ENCODE measurements at regions not wholly inside any gene's neighbourhood (a gene's known extent, or its start where the extent isn't known, plus 50 kb on each side); places are given as distances from the start of the nearest gene placed in this dataset.

GRCh38 chr6:147029923-147030322, 174.3 kb upstream of the STXBP5 start:
- Histone ChIP-seq H3K36me3 (ENCODE audit: control insufficient read depth, low read depth, low read length) (no peaks in the 10 kb centered on the region), H3K27ac (ENCODE audit: low read length) (no peak overlapping the region), H3K4me1 (ENCODE audit: control insufficient read depth, low read depth, low read length) (peaks cover 9% of the 10 kb centered on the region), H3K9me3 (ENCODE audit: control insufficient read depth, low read depth, low read length) (no peaks in the 10 kb centered on the region), H3K9ac (ENCODE audit: low read length) (no peak overlapping the region), H3K4me3 (ENCODE audit: low read length) (no peak overlapping the region), H3K27me3 (ENCODE audit: control insufficient read depth, insufficient read depth, low read length) (no peaks in the 10 kb centered on the region)

DNA sequence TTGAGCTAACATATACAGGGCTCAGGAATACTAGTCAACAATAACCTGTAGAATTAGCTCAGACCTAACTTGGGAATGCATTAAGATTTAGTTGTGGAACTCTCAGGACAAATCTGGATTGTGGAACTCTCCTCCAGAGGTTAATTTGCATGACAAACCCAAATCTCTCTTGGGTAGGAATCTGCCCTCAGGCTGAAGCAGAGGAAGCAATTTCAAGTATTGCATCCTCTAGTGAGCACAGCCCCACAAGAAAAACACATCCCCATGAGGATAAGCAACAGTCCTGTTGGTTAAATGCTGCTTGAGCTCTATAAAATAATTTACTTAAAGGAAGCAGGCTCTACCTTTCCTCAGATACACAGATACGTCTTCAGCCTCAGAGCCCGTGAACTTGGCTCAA, 170.9 kb upstream of the STXBP5 start:
- Histone ChIP-seq H3K9me3 (ENCODE audit: control insufficient read depth, low read depth, low read length) (no peaks in the 10 kb centered on the region), H3K9ac (ENCODE audit: low read length) (no peak overlapping the region), H3K4me3 (ENCODE audit: low read length) (no peak overlapping the region), H3K27ac (ENCODE audit: low read length) (no peak overlapping the region), H3K36me3 (ENCODE audit: control insufficient read depth, low read depth, low read length) (no peaks in the 10 kb centered on the region), H3K4me1 (ENCODE audit: control insufficient read depth, low read depth, low read length) (peaks cover 12% of the 10 kb centered on the region), H3K27me3 (ENCODE audit: control insufficient read depth, insufficient read depth, low read length) (no peaks in the 10 kb centered on the region)

GRCh38 chr6:147035886-147036285, 168.3 kb upstream of the STXBP5 start:
- H3K27me3 ChIP-seq (ENCODE audit: control insufficient read depth, insufficient read depth, low read length) = no peaks in the 10 kb centered on the region
- H3K9me3 ChIP-seq (ENCODE audit: control insufficient read depth, low read depth, low read length) = no peaks in the 10 kb centered on the region
- no peaks in the 10 kb centered on the region for H3K36me3 ChIP-seq (ENCODE audit: control insufficient read depth, low read depth, low read length)
- H3K4me3 ChIP-seq (ENCODE audit: low read length) = no peak overlapping the region
- peaks cover 12% of the 10 kb centered on the region for H3K4me1 ChIP-seq (ENCODE audit: control insufficient read depth, low read depth, low read length)
- no peak overlapping the region for H3K27ac ChIP-seq (ENCODE audit: low read length)
- no peak overlapping the region for H3K9ac ChIP-seq (ENCODE audit: low read length)

DNA sequence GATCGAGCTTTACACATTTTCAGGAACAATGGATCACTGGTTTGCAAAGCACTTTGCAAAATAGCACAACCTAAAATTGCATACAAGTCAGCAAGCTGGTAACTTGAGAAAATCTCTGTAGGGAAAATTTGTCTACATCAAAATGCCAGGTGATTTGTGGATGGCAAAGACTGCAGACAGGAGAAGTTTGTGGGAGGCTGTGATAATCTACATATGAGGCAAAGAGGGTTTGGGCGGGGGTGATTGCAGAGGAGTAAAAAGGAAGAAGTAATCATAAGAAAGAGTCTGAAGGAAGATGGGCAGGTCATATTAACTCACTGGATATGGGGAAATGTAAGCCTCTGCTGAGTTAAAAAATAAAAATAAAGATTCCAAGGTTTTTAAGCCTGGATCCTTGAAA, 166.3 kb upstream of the STXBP5 start:
- H3K27me3 ChIP-seq (ENCODE audit: control insufficient read depth, insufficient read depth, low read length) = no peaks in the 10 kb centered on the region
- no peak overlapping the region for H3K9ac ChIP-seq (ENCODE audit: low read length)
- peaks cover 9% of the 10 kb centered on the region for H3K4me1 ChIP-seq (ENCODE audit: control insufficient read depth, low read depth, low read length)
- H3K27ac ChIP-seq (ENCODE audit: low read length) = no peak overlapping the region
- H3K4me3 ChIP-seq (ENCODE audit: low read length) = no peak overlapping the region
- no peaks in the 10 kb centered on the region for H3K36me3 ChIP-seq (ENCODE audit: control insufficient read depth, low read depth, low read length)
- H3K9me3 ChIP-seq (ENCODE audit: control insufficient read depth, low read depth, low read length) = no peaks in the 10 kb centered on the region

GRCh38 chr6:147040121-147040910, 163.9 kb upstream of the STXBP5 start:
- Histone ChIP-seq H3K9me3 (ENCODE audit: control insufficient read depth, low read depth, low read length) (peaks cover 10% of the 10 kb centered on the region), H3K27ac (ENCODE audit: low read length) (no peak overlapping the region), H3K27me3 (ENCODE audit: control insufficient read depth, insufficient read depth, low read length) (no peaks in the 10 kb centered on the region), H3K4me1 (ENCODE audit: control insufficient read depth, low read depth, low read length) (peaks cover 3% of the 10 kb centered on the region), H3K4me3 (ENCODE audit: low read length) (no peak overlapping the region), H3K36me3 (ENCODE audit: control insufficient read depth, low read depth, low read length) (no peaks in the 10 kb centered on the region), H3K9ac (ENCODE audit: low read length) (no peak overlapping the region)

DNA sequence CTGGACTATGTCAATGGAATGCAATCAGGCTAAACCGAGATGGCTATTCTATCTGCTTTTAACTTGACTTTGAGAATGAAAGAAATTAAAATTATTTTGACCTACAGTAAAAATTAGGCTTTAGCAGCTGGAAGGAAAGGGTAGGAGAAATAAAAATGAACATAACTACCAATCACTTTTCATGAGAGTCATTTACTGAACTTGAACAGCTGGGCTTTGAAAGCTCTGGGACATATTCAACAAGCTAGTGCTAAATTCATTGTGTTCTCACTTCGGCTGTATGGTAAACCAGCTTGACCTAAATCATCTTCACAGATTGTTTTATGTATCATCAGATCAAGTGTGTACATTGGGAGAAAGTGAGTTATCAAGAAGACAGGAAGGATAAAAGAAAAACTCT, 161.5 kb upstream of the STXBP5 start:
- Histone ChIP-seq H3K9ac (ENCODE audit: low read length) (no peak overlapping the region), H3K27ac (ENCODE audit: low read length) (no peak overlapping the region), H3K36me3 (ENCODE audit: control insufficient read depth, low read depth, low read length) (no peaks in the 10 kb centered on the region), H3K9me3 (ENCODE audit: control insufficient read depth, low read depth, low read length) (peaks cover 10% of the 10 kb centered on the region), H3K4me3 (ENCODE audit: low read length) (no peak overlapping the region), H3K4me1 (ENCODE audit: control insufficient read depth, low read depth, low read length) (peaks cover 3% of the 10 kb centered on the region), H3K27me3 (ENCODE audit: control insufficient read depth, insufficient read depth, low read length) (no peaks in the 10 kb centered on the region)

DNA sequence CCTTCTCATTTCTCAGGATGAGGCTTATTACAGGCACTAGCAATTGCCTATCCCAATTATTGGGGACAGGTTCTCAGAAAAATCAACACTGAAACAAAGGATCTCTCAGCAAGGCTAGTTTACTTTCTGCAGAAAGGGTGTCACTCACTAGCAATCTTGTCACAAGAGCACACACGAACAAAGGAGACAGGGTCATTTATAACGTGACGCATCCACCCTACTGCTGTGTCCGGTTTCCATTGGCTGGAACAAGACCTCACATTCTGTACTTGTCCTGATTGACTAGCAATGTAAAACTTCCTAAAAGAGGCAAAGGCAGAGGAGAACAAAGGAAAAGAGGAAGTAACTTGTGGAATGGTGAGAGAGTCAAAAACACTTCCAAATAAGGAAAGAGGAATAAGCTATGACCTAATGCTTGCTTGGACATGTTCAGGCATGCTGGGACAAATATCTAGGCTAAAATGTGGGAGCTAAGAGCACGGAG, 160.2 kb upstream of the STXBP5 start:
- H3K4me1 ChIP-seq (ENCODE audit: control insufficient read depth, low read depth, low read length) = no peaks in the 10 kb centered on the region
- H3K9me3 ChIP-seq (ENCODE audit: control insufficient read depth, low read depth, low read length) = peaks cover 10% of the 10 kb centered on the region
- no peak overlapping the region for H3K9ac ChIP-seq (ENCODE audit: low read length)
- H3K36me3 ChIP-seq (ENCODE audit: control insufficient read depth, low read depth, low read length) = no peaks in the 10 kb centered on the region
- H3K4me3 ChIP-seq (ENCODE audit: low read length) = no peak overlapping the region
- H3K27me3 ChIP-seq (ENCODE audit: control insufficient read depth, insufficient read depth, low read length) = no peaks in the 10 kb centered on the region
- no peak overlapping the region for H3K27ac ChIP-seq (ENCODE audit: low read length)

- no peaks in the 10 kb centered on the region for H3K27me3 ChIP-seq (ENCODE audit: control insufficient read depth, insufficient read depth, low read length)
- peaks cover 10% of the 10 kb centered on the region for H3K9me3 ChIP-seq (ENCODE audit: control insufficient read depth, low read depth, low read length)
- H3K36me3 ChIP-seq (ENCODE audit: control insufficient read depth, low read depth, low read length) = no peaks in the 10 kb centered on the region
- no peaks in the 10 kb centered on the region for H3K4me1 ChIP-seq (ENCODE audit: control insufficient read depth, low read depth, low read length)
- no peak overlapping the region for H3K4me3 ChIP-seq (ENCODE audit: low read length)
- no peak overlapping the region for H3K27ac ChIP-seq (ENCODE audit: low read length)
- no peak overlapping the region for H3K9ac ChIP-seq (ENCODE audit: low read length)
Measured at GRCh38 chr6:147046141-147046877, 157.9 kb upstream of the STXBP5 start.

DNA sequence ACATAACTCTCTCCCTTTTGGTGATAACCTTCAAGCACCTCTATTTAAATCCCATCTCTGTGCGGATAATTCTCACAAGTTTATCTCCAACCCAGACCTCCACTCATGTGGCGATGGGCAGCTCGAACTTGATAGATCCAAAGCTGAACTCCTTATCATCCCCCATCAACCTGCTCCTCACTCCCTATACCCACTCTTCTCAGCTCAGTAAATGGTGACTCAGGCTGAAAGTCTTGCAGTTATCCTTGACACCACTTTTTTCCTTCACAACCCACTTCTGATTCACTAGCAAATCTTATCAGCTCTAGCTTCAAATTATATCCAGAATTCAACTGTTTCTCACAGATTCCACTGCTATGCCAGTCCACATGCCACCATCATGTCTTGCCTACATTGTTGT, 155.3 kb upstream of the STXBP5 start:
- H3K9ac ChIP-seq (ENCODE audit: low read length) = no peak overlapping the region
- no peaks in the 10 kb centered on the region for H3K27me3 ChIP-seq (ENCODE audit: control insufficient read depth, insufficient read depth, low read length)
- no peak overlapping the region for H3K27ac ChIP-seq (ENCODE audit: low read length)
- H3K36me3 ChIP-seq (ENCODE audit: control insufficient read depth, low read depth, low read length) = no peaks in the 10 kb centered on the region
- H3K4me3 ChIP-seq (ENCODE audit: low read length) = no peak overlapping the region
- peaks cover 5% of the 10 kb centered on the region for H3K9me3 ChIP-seq (ENCODE audit: control insufficient read depth, low read depth, low read length)
- peaks cover 12% of the 10 kb centered on the region for H3K4me1 ChIP-seq (ENCODE audit: control insufficient read depth, low read depth, low read length)

- H3K36me3 ChIP-seq (ENCODE audit: control insufficient read depth, low read depth, low read length) = no peaks in the 10 kb centered on the region
- no peak overlapping the region for H3K9ac ChIP-seq (ENCODE audit: low read length)
- no peak overlapping the region for H3K4me3 ChIP-seq (ENCODE audit: low read length)
- H3K9me3 ChIP-seq (ENCODE audit: control insufficient read depth, low read depth, low read length) = no peaks in the 10 kb centered on the region
- H3K27me3 ChIP-seq (ENCODE audit: control insufficient read depth, insufficient read depth, low read length) = no peaks in the 10 kb centered on the region
- peak overlapping the region; percentile 25 for H3K27ac ChIP-seq (ENCODE audit: low read length)
- peaks cover 23% of the 10 kb centered on the region for H3K4me1 ChIP-seq (ENCODE audit: control insufficient read depth, low read depth, low read length)
Measured at GRCh38 chr6:147053311-147053921, 150.8 kb upstream of the STXBP5 start.

- no peaks in the 10 kb centered on the region for H3K9me3 ChIP-seq (ENCODE audit: control insufficient read depth, low read depth, low read length)
- no peak overlapping the region for H3K9ac ChIP-seq (ENCODE audit: low read length)
- H3K36me3 ChIP-seq (ENCODE audit: control insufficient read depth, low read depth, low read length) = no peaks in the 10 kb centered on the region
Measured at GRCh38 chr6:147054158-147054557, 150.1 kb upstream of the STXBP5 start.

More at GRCh38 chr6:147054158-147054557, 150.1 kb upstream of the STXBP5 start:
- Histone ChIP-seq H3K27me3 (ENCODE audit: control insufficient read depth, insufficient read depth, low read length) (no peaks in the 10 kb centered on the region), H3K4me1 (ENCODE audit: control insufficient read depth, low read depth, low read length) (peaks cover 23% of the 10 kb centered on the region), H3K27ac (ENCODE audit: low read length) (no peak overlapping the region), H3K4me3 (ENCODE audit: low read length) (no peak overlapping the region)
